Tibial nerve (tissue), 3 donors: ENCODE measurements at regions not wholly inside any gene's neighbourhood (a gene's known extent, or its start where the extent isn't known, plus 50 kb on each side); places are given as distances from the start of the nearest gene placed in this dataset.

Experiments used
- POLR2A ChIP-seq, 2 donors: fragments of 450-650 bp; IDR thresholded peaks; one replicate each; pipeline ENCODE4 v1.6.1; 2017; ENCODE audit warnings: antibody characterized with exemption in 2 of 2, mild to moderate bottlenecking in 2 of 2, moderate library complexity in 2 of 2
- TF ChIP-seq, protein P1 (sequence below), 5 experiments: fragments of 200-600 bp in 3 of 5; fragments of 450-650 bp in 2 of 5; sonication (generic) in 3 of 5; IDR thresholded peaks; one replicate each; pipeline ENCODE4 v1.5.1; 2016 to 2019; ENCODE audit warnings: antibody characterized with exemption in 5 of 5, mild to moderate bottlenecking in 3 of 5, moderate library complexity in 2 of 5

DNA sequence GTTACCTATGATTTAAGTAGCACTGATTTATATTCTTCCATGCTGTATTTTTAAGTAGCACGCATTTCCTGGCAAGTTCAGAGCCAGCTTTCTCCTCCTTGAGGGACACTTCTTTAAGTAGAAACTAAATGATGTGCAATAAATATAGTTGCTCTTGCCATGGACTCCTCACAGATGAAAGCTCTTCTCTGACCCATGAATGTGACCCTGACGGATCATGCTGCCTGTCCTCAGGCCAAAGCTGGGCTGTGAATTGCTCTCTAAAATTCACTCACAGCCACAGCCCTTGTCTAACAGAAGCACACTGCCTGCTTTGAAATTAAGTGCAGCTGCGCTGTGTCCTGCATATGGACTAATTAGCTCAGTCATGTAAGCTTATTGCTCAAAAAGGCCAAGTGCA, 438.8 kb downstream of the PMP22 start:
- TF ChIP-seq, protein P1, sequence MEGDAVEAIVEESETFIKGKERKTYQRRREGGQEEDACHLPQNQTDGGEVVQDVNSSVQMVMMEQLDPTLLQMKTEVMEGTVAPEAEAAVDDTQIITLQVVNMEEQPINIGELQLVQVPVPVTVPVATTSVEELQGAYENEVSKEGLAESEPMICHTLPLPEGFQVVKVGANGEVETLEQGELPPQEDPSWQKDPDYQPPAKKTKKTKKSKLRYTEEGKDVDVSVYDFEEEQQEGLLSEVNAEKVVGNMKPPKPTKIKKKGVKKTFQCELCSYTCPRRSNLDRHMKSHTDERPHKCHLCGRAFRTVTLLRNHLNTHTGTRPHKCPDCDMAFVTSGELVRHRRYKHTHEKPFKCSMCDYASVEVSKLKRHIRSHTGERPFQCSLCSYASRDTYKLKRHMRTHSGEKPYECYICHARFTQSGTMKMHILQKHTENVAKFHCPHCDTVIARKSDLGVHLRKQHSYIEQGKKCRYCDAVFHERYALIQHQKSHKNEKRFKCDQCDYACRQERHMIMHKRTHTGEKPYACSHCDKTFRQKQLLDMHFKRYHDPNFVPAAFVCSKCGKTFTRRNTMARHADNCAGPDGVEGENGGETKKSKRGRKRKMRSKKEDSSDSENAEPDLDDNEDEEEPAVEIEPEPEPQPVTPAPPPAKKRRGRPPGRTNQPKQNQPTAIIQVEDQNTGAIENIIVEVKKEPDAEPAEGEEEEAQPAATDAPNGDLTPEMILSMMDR (IDR thresholded peaks at IDR 0.05): no peak
- no peak for TF ChIP-seq POLR2A (IDR thresholded peaks at IDR 0.05)
